CD14-positive monocyte (primary cell): ENCODE measurements at regions not wholly inside any gene's neighbourhood (a gene's known extent, or its start where the extent isn't known, plus 50 kb on each side); places are given as distances from the start of the nearest gene placed in this dataset.

Experiments used
- DNase-seq, 3 donors: peaks; one replicate each; pipeline ENCODE4 v3.0.0-alpha.2; 2011 to 2022
- H2AFZ ChIP-seq: 2 replicates; pipeline ENCODE4 v1.6.0; 2012; ENCODE audit warnings: mild to moderate bottlenecking, low read depth, low read length, inconsistent platforms; ENCODE audit not compliant: insufficient read depth, poor library complexity, severe bottlenecking
- H3K27ac ChIP-seq, 2 donors: 1 replicate in 1 of 2; 2 replicates in 1 of 2; pipeline ENCODE4 v1.5.1; 2012 to 2013; ENCODE audit warnings: low read length in 2 of 2, control low read depth in 1 of 2, inconsistent platforms in 1 of 2, low read depth in 1 of 2, mild to moderate bottlenecking in 1 of 2
- H3K27me3 ChIP-seq, 2 donors: one replicate each; pipeline versions ENCODE4 v1.6.0 to v1.6.1; 2011 to 2013; ENCODE audit warnings: low read length in 2 of 2; ENCODE audit not compliant: control insufficient read depth in 2 of 2, insufficient read depth in 2 of 2
- H3K36me3 ChIP-seq, 2 donors: replicated peaks in 1 of 2; 1 replicate in 1 of 2; 2 replicates in 1 of 2; pipeline versions ENCODE4 v1.5.1 to v1.6.1; 2012 to 2013; ENCODE audit warnings: low read length in 2 of 2, control low read depth in 1 of 2, inconsistent platforms in 1 of 2, mild to moderate bottlenecking in 1 of 2; ENCODE audit not compliant: insufficient read depth in 2 of 2, control insufficient read depth in 1 of 2
- H3K4me1 ChIP-seq, 2 donors: 1 replicate in 1 of 2; 2 replicates in 1 of 2; pipeline versions ENCODE4 v1.5.1 to v1.6.1; 2012 to 2013; ENCODE audit warnings: low read length in 2 of 2, control low read depth in 1 of 2, inconsistent platforms in 1 of 2, mild to moderate bottlenecking in 1 of 2, moderate library complexity in 1 of 2; ENCODE audit not compliant: insufficient read depth in 2 of 2, control insufficient read depth in 1 of 2
- H3K4me2 ChIP-seq: replicated peaks from 2 replicates; pipeline ENCODE3; 2012; ENCODE audit warnings: low read length, moderate library complexity, mild to moderate bottlenecking; ENCODE audit not compliant: poor library complexity, severe bottlenecking; ENCODE audit errors: extremely low read depth
- H3K4me3 ChIP-seq, 3 experiments: fragments of 200-600 bp in 1 of 3; sonication (generic) in 1 of 3; replicated peaks in 1 of 3; 1 replicate in 2 of 3; 2 replicates in 1 of 3; pipeline ENCODE4 v1.5.1; 2011 to 2013; ENCODE audit warnings: low read length in 3 of 3, mild to moderate bottlenecking in 3 of 3, control low read depth in 2 of 3, low read depth in 2 of 3, inconsistent platforms in 1 of 3, moderate library complexity in 1 of 3
- H3K79me2 ChIP-seq: 2 replicates; pipeline ENCODE4 v1.6.0; 2012; ENCODE audit warnings: mild to moderate bottlenecking, control low read depth, inconsistent platforms, low read length, moderate library complexity; ENCODE audit not compliant: insufficient read depth
- H3K9ac ChIP-seq: 2 replicates; pipeline ENCODE4 v1.6.0; 2017; ENCODE audit warnings: low read length, mild to moderate bottlenecking; ENCODE audit not compliant: insufficient read depth, poor library complexity, severe bottlenecking
- H3K9me3 ChIP-seq, 2 donors: replicated peaks in 1 of 2; 1 replicate in 1 of 2; 2 replicates in 1 of 2; pipeline versions ENCODE4 v1.5.1 to v1.6.1; 2012 to 2013; ENCODE audit warnings: low read length in 2 of 2, control low read depth in 1 of 2; ENCODE audit not compliant: control insufficient read depth in 1 of 2, insufficient read depth in 1 of 2
- H4K20me1 ChIP-seq: 2 replicates; pipeline ENCODE4 v1.6.0; 2012; ENCODE audit warnings: mild to moderate bottlenecking, low read length, control low read depth, moderate library complexity; ENCODE audit not compliant: insufficient read depth
- H3K27ac Mint-ChIP-seq, 7 donors: one replicate each; pipeline ENCODE4 v1.8.0; 2020; ENCODE audit warnings: mild to moderate bottlenecking in 7 of 7, mixed read lengths in 7 of 7, moderate library complexity in 6 of 7, inconsistent platforms in 2 of 7
- H3K27me3 Mint-ChIP-seq, 3 donors: one replicate each; pipeline ENCODE4 v1.8.0; 2021 to 2022; ENCODE audit warnings: low read depth in 3 of 3, mild to moderate bottlenecking in 3 of 3, mixed read lengths in 3 of 3, moderate library complexity in 3 of 3, inconsistent platforms in 1 of 3
- H3K36me3 Mint-ChIP-seq, 2 donors: one replicate each; pipeline ENCODE4 v1.8.0; 2020; ENCODE audit warnings: mixed read lengths in 2 of 2, inconsistent platforms in 1 of 2, mild to moderate bottlenecking in 1 of 2
- H3K4me1 Mint-ChIP-seq: one replicate; pipeline ENCODE4 v1.8.0; 2020; ENCODE audit warnings: mild to moderate bottlenecking, mixed read lengths
- H3K4me3 Mint-ChIP-seq, 2 donors: one replicate each; pipeline ENCODE4 v1.8.0; 2020; ENCODE audit warnings: mild to moderate bottlenecking in 2 of 2, mixed read lengths in 2 of 2, moderate library complexity in 1 of 2
- H3K9me3 Mint-ChIP-seq, 7 donors: one replicate each; pipeline ENCODE4 v1.8.0; 2020 to 2022; ENCODE audit warnings: mixed read lengths in 7 of 7, mild to moderate bottlenecking in 6 of 7, moderate library complexity in 6 of 7, inconsistent platforms in 2 of 7
- whole genome bisulfite sequencing: methylation state at CpG from one replicate; pipeline ENCODE4 v1.1.5; 2013; ENCODE audit warnings: missing lambda C conversion rate; ENCODE audit not compliant: insufficient coverage; 5-methylcytosine and 5-hydroxymethylcytosine counted together
- intact Hi-C, 2 donors: fragments of 100-400 bp; cut with micrococcal nuclease; formaldehyde crosslinking; loops; one replicate each; pipeline versions ENCODE4 v1.15.0 to v1.15.1; 2023
- TF ChIP-seq, protein P1 (sequence below): fragments of 200-600 bp; IDR thresholded peaks from one replicate; pipeline ENCODE4 v1.8.0; 2022; ENCODE audit warnings: antibody characterized with exemption, mild to moderate bottlenecking

DNA sequence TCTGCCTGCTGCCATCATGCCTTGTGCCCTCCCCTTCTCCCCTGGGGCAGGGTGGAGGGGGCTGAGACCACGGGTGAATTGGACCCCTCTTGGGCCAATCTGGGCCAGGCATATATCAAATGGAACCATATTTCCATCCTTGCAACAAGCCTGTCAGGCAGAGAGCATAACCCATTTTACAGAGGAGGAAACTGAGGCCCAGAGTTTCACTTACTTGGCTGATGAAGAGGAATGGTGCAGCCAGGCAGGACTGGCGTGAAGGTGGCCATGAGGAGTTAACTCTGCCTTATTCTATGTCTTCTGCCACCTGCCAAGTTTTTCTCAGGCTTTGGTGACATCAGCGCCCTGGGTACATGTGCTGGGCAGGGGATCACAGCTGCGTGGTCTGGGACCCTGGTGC lies 155.5 kb upstream of the PCBD1 start:
- H3K79me2 ChIP-seq, result no peaks in the 10 kb centered on the region
- H3K4me3 ChIP-seq, result no peak overlapping the region
- TF ChIP-seq, protein P1, sequence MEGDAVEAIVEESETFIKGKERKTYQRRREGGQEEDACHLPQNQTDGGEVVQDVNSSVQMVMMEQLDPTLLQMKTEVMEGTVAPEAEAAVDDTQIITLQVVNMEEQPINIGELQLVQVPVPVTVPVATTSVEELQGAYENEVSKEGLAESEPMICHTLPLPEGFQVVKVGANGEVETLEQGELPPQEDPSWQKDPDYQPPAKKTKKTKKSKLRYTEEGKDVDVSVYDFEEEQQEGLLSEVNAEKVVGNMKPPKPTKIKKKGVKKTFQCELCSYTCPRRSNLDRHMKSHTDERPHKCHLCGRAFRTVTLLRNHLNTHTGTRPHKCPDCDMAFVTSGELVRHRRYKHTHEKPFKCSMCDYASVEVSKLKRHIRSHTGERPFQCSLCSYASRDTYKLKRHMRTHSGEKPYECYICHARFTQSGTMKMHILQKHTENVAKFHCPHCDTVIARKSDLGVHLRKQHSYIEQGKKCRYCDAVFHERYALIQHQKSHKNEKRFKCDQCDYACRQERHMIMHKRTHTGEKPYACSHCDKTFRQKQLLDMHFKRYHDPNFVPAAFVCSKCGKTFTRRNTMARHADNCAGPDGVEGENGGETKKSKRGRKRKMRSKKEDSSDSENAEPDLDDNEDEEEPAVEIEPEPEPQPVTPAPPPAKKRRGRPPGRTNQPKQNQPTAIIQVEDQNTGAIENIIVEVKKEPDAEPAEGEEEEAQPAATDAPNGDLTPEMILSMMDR, result no peak
- no peaks in the 10 kb centered on the region for H4K20me1 ChIP-seq
- Mint-ChIP-seq H3K9me3 (peaks cover 0 to 2% (median 0%) of the 10 kb centered on the region in 7 donors), H3K4me3 (no peak overlapping the region), H3K36me3 (no peaks in the 10 kb centered on the region), H3K27me3 (peaks cover 0 to 2% (median 2%) of the 10 kb centered on the region in 3 donors), H3K4me1 (peaks cover 14% of the 10 kb centered on the region), H3K27ac (no peak overlapping the region)
- no peak overlapping the region for H3K9ac ChIP-seq
- WGBS, result 91% methylated on average over 3 of the region's 4 CpGs
- no peaks in the 10 kb centered on the region for H3K36me3 ChIP-seq
- H3K4me1 ChIP-seq, result peaks cover 6 to 11% of the 10 kb centered on the region in 2 donors
- H2AFZ ChIP-seq, result no peak overlapping the region
- no peaks in the 10 kb centered on the region for H3K27me3 ChIP-seq
- H3K9me3 ChIP-seq, result no peaks in the 10 kb centered on the region
- intact Hi-C loops, result no loop called here
- H3K4me2 ChIP-seq, result no peak overlapping the region
- no peak for DNase-seq
- H3K27ac ChIP-seq, result no peak overlapping the region

DNA sequence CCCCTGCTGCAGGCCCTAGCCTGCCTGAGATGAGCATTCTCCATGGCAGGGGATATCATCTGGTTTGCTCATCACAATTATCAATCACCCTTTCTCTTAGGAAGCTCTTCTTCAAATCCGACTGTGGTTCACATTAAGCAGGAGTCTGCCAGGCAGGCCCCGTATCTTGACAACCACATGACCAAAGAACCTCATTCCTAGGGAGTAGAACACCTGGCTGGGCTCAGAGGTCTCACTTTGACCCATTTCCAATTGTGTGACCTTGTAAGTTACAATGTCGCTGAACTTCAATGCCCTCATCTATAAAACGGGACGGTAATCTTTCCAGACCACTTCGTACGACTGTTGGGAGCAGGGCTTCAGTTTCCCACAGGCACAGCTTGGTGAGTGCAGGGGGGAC lies 156.4 kb upstream of the PCBD1 start:
- H4K20me1 ChIP-seq, result no peaks in the 10 kb centered on the region
- no peak for DNase-seq
- WGBS, result 94% methylated on average over 7 of the region's 7 CpGs
- H3K9me3 ChIP-seq, result no peaks in the 10 kb centered on the region
- Mint-ChIP-seq H3K27ac (peak overlapping the region in 1 of 7 donors; percentile 76), H3K27me3 (peaks cover 0 to 2% (median 2%) of the 10 kb centered on the region in 3 donors), H3K4me3 (no peak overlapping the region), H3K9me3 (peaks cover 0 to 2% (median 0%) of the 10 kb centered on the region in 7 donors), H3K36me3 (no peaks in the 10 kb centered on the region), H3K4me1 (peaks cover 14% of the 10 kb centered on the region)
- intact Hi-C loops, result no loop called here
- no peak overlapping the region for H3K9ac ChIP-seq
- no peak overlapping the region for H3K27ac ChIP-seq
- no peaks in the 10 kb centered on the region for H3K27me3 ChIP-seq
- H3K4me3 ChIP-seq, result no peak overlapping the region
- no peaks in the 10 kb centered on the region for H3K36me3 ChIP-seq
- H3K4me2 ChIP-seq, result no peak overlapping the region
- no peak overlapping the region for H2AFZ ChIP-seq
- TF ChIP-seq, protein P1, result no peak
- H3K4me1 ChIP-seq, result peaks cover 6 to 11% of the 10 kb centered on the region in 2 donors
- no peaks in the 10 kb centered on the region for H3K79me2 ChIP-seq
